A549 (cell line): ENCODE measurements at regions not wholly inside any gene's neighbourhood (a gene's known extent, or its start where the extent isn't known, plus 50 kb on each side); places are given as distances from the start of the nearest gene placed in this dataset.

Experiments used
- CEBPB ChIP-seq, 2 experiments: fragments of >200 bp in 1 of 2; sonication (Bioruptor Twin) in 1 of 2; formaldehyde crosslinking in 1 of 2; IDR thresholded peaks; 2 replicates each; pipeline ENCODE4 v1.6.1; 2012 to 2016
- CHD2 ChIP-seq: fragments of 150-350 bp; IDR thresholded peaks from 2 replicates; pipeline ENCODE4 v1.6.1; 2014; ENCODE audit warnings: low read length; ENCODE audit not compliant: partially characterized antibody
- HMGXB4 ChIP-seq: fragments of 250-450 bp; sonication (Bioruptor Pico); IDR thresholded peaks from 2 replicates; pipeline ENCODE4 v1.5.0; 2021; ENCODE audit warnings: mild to moderate bottlenecking, moderate library complexity, borderline replicate concordance
- RAD21 ChIP-seq, 2 experiments: fragments of >200 bp in 1 of 2; sonication (Bioruptor Twin) in 1 of 2; formaldehyde crosslinking in 1 of 2; IDR thresholded peaks in 1 of 2; conservative IDR thresholded peaks in 1 of 2; 2 replicates in 1 of 2; 3 replicates in 1 of 2; pipeline ENCODE4 v1.6.1; 2012 to 2018; ENCODE audit warnings: inconsistent platforms in 1 of 2
- RCOR1 ChIP-seq: fragments of 150-350 bp; IDR thresholded peaks from 2 replicates; pipeline ENCODE4 v1.6.1; 2014; ENCODE audit warnings: antibody characterized with exemption, low read length, low read depth
- TF ChIP-seq, protein P1 (sequence below): fragments of >200 bp; sonication (Bioruptor Twin); formaldehyde crosslinking; IDR thresholded peaks from 3 replicates; pipeline ENCODE4 v1.5.1; 2016

- TF ChIP-seq, protein P1, sequence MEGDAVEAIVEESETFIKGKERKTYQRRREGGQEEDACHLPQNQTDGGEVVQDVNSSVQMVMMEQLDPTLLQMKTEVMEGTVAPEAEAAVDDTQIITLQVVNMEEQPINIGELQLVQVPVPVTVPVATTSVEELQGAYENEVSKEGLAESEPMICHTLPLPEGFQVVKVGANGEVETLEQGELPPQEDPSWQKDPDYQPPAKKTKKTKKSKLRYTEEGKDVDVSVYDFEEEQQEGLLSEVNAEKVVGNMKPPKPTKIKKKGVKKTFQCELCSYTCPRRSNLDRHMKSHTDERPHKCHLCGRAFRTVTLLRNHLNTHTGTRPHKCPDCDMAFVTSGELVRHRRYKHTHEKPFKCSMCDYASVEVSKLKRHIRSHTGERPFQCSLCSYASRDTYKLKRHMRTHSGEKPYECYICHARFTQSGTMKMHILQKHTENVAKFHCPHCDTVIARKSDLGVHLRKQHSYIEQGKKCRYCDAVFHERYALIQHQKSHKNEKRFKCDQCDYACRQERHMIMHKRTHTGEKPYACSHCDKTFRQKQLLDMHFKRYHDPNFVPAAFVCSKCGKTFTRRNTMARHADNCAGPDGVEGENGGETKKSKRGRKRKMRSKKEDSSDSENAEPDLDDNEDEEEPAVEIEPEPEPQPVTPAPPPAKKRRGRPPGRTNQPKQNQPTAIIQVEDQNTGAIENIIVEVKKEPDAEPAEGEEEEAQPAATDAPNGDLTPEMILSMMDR, result no peak
- TF ChIP-seq RAD21 (conservative IDR thresholded peaks at IDR 0.05 in 1 of 2, IDR thresholded peaks at IDR 0.05 in 1 of 2) (no peak), RCOR1 (no peak), CEBPB (IDR thresholded peaks at IDR 0.05) (no peak), HMGXB4 (CRISPR knock-in tag) (no peak), CHD2 (no peak)
Observed at GRCh38 chr9:106581973-106582372, 281.0 kb upstream of the ZNF462 start.
